Gastrocnemius medialis (tissue), 4 donors: ENCODE measurements at regions not wholly inside any gene's neighbourhood (a gene's known extent, or its start where the extent isn't known, plus 50 kb on each side); places are given as distances from the start of the nearest gene placed in this dataset.

Experiments
- CTCF ChIP-seq, 5 experiments: fragments of 450-650 bp in 3 of 5; fragments of 200-600 bp in 2 of 5; sonication (generic) in 2 of 5; IDR thresholded peaks in 4 of 5; conservative IDR thresholded peaks in 1 of 5; 1 replicate in 4 of 5; 2 replicates in 1 of 5; pipeline ENCODE4 v1.5.1; 2016 to 2019; ENCODE audit warnings: antibody characterized with exemption in 5 of 5, mild to moderate bottlenecking in 3 of 5, moderate library complexity in 3 of 5
- POLR2A ChIP-seq, 2 donors: fragments of 450-650 bp; IDR thresholded peaks; one replicate each; pipeline ENCODE4 v1.6.1; 2017; ENCODE audit warnings: antibody characterized with exemption in 2 of 2, mild to moderate bottlenecking in 2 of 2, moderate library complexity in 2 of 2

- TF ChIP-seq CTCF (IDR thresholded peaks at IDR 0.05 in 4 of 5, conservative IDR thresholded peaks at IDR 0.05 in 1 of 5) = no peak
- no peak for TF ChIP-seq POLR2A (IDR thresholded peaks at IDR 0.05)
Observed at GRCh38 chr15:95422255-95422654, 908.2 kb upstream of the NR2F2 start.
